HepG2 (cell line): ENCODE measurements at regions not wholly inside any gene's neighbourhood (a gene's known extent, or its start where the extent isn't known, plus 50 kb on each side); places are given as distances from the start of the nearest gene placed in this dataset.

ENCODE experiments used
- ATAC-seq: fragments of 200-7000 bp; cut with Tn5 transposase; 3 replicates; pipeline ENCODE4 v1.9.1; 2020; ENCODE audit warnings: mild to moderate bottlenecking, moderate library complexity
- BruUV-seq: library from RNA; stranded (reverse); fragments of 400-500 nt; replicated peaks from 2 replicates; lab custom pipeline; 2021; lab: Mats Ljungman, UMichigan
- CTCF ChIA-PET: fragments of 300-600 bp; formaldehyde crosslinking; extraction: SDS; loops from one replicate; lab custom pipeline; 2021; ENCODE audit warnings: low total read pairs, inconsistent platforms, low intra/inter-chr PET ratio; lab: Yijun Ruan, JAX
- POLR2A ChIA-PET: fragments of 350-600 bp; sonication (Branson Sonifier 250); formaldehyde crosslinking; loops from one replicate; lab custom pipeline; 2020; ENCODE audit warnings: antibody characterized with exemption, inconsistent platforms; lab: Yijun Ruan, JAX
- DNase-seq: peaks from one replicate; pipeline ENCODE4 v3.0.0-alpha.2; 2015; ENCODE audit warnings: low spot score
- FAIRE-seq: peaks from 3 replicates; lab custom pipeline; 2011; peaks lifted over from hg19 to GRCh38; lab: Jason Lieb, UNC
- H2AFZ ChIP-seq: one replicate; pipeline ENCODE4 v1.6.1; 2011; ENCODE audit warnings: low read length, inconsistent platforms
- H3K27ac ChIP-seq: fragments of 300-600 bp; 3 replicates; pipeline ENCODE4 v1.8.0; 2011; ENCODE audit warnings: mixed run types, mild to moderate bottlenecking, mixed read lengths, low read length, inconsistent platforms; ENCODE audit not compliant: insufficient read depth; ENCODE audit errors: extremely low read length
- H3K27me3 ChIP-seq, 2 experiments: fragments of 200-600 bp in 1 of 2; 2 replicates in 1 of 2; 3 replicates in 1 of 2; pipeline versions ENCODE4 v1.6.0 to v1.8.0; 2011; ENCODE audit warnings: low read length in 2 of 2, mild to moderate bottlenecking in 2 of 2, moderate library complexity in 2 of 2, inconsistent platforms in 1 of 2; ENCODE audit not compliant: insufficient read depth in 2 of 2, control insufficient read depth in 1 of 2
- H3K36me3 ChIP-seq, 2 experiments: fragments of 200-600 bp in 1 of 2; replicated peaks in 1 of 2; 2 replicates in 1 of 2; 3 replicates in 1 of 2; pipeline versions ENCODE4 v1.5.1 to v1.8.0; 2011; ENCODE audit warnings: low read length in 2 of 2, inconsistent platforms in 1 of 2; ENCODE audit not compliant: insufficient read depth in 2 of 2, control insufficient read depth in 1 of 2
- H3K4me1 ChIP-seq: 2 replicates; pipeline ENCODE4 v1.5.1; 2012; ENCODE audit warnings: low read length, inconsistent platforms; ENCODE audit not compliant: insufficient read depth
- H3K4me2 ChIP-seq: 2 replicates; pipeline ENCODE4 v1.6.0; 2011; ENCODE audit warnings: low read depth, low read length, inconsistent platforms
- H3K4me3 ChIP-seq, 3 experiments: fragments of 200-600 bp in 1 of 3; sonication (generic), shearing (Covaris generic) in 1 of 3; replicated peaks in 1 of 3; 2 replicates each; pipeline ENCODE4 v1.5.1; 2011 to 2016; ENCODE audit warnings: low read length in 3 of 3, inconsistent platforms in 2 of 3, low read depth in 2 of 3, mild to moderate bottlenecking in 2 of 3, control low read depth in 1 of 3, mixed read lengths in 1 of 3; ENCODE audit not compliant: insufficient read depth in 1 of 3
- H3K79me2 ChIP-seq: one replicate; pipeline ENCODE4 v1.6.1; 2011; ENCODE audit warnings: low read length, inconsistent platforms; ENCODE audit not compliant: insufficient read depth
- H3K9ac ChIP-seq: 2 replicates; pipeline ENCODE4 v1.6.0; 2011; ENCODE audit warnings: mild to moderate bottlenecking, low read depth, low read length, inconsistent platforms; ENCODE audit not compliant: insufficient read depth
- H3K9me3 ChIP-seq: 2 replicates; pipeline ENCODE4 v1.5.1; 2012; ENCODE audit warnings: mild to moderate bottlenecking, low read length
- H4K20me1 ChIP-seq: 2 replicates; pipeline ENCODE4 v1.6.0; 2011; ENCODE audit warnings: inconsistent platforms, mild to moderate bottlenecking, low read length, moderate library complexity; ENCODE audit not compliant: insufficient read depth
- FOSL2 ChIP-seq: sonication (generic); formaldehyde crosslinking; IDR thresholded peaks from 2 replicates; pipeline ENCODE4 v1.4.0; 2020; ENCODE audit warnings: missing genetic modification reagents
- IKZF4 ChIP-seq: sonication (generic); formaldehyde crosslinking; IDR thresholded peaks from 2 replicates; pipeline ENCODE4 v1.5.1; 2020; ENCODE audit warnings: borderline replicate concordance, mild to moderate bottlenecking, low read depth, missing genetic modification reagents; ENCODE audit errors: not compliant biosample characterization
- MNT ChIP-seq: fragments of 450-650 bp; IDR thresholded peaks from 2 replicates; pipeline ENCODE4 v1.6.1; 2016
- NR2F1 ChIP-seq, 2 experiments: fragments of 450-650 bp in 1 of 2; formaldehyde crosslinking in 1 of 2; IDR thresholded peaks; 2 replicates each; pipeline versions ENCODE4 v1.5.0 to v1.6.1; 2016 to 2020; ENCODE audit warnings: mild to moderate bottlenecking in 1 of 2, missing compliant biosample characterization in 1 of 2, missing genetic modification reagents in 1 of 2, moderate library complexity in 1 of 2
- POGZ ChIP-seq: sonication (generic); formaldehyde crosslinking; IDR thresholded peaks from 2 replicates; pipeline ENCODE4 v1.4.0; 2020; ENCODE audit warnings: mild to moderate bottlenecking, missing genetic modification reagents
- SMARCE1 ChIP-seq: fragments of 450-650 bp; IDR thresholded peaks from 2 replicates; pipeline ENCODE4 v1.6.1; 2017; ENCODE audit warnings: borderline replicate concordance
- SOX5 ChIP-seq: IDR thresholded peaks from 2 replicates; pipeline ENCODE4 v1.6.1; 2016; ENCODE audit warnings: borderline replicate concordance
- THRA ChIP-seq: sonication (generic); formaldehyde crosslinking; IDR thresholded peaks from 2 replicates; pipeline ENCODE4 v1.4.0; 2020; ENCODE audit warnings: missing genetic modification reagents, borderline replicate concordance
- ZBTB7A ChIP-seq: sonication (generic); formaldehyde crosslinking; IDR thresholded peaks from 2 replicates; pipeline ENCODE4 v1.8.0; 2022; ENCODE audit warnings: mild to moderate bottlenecking, missing genetic modification reagents
- ZBTB7B ChIP-seq: sonication (generic); formaldehyde crosslinking; IDR thresholded peaks from 2 replicates; pipeline ENCODE4 v1.4.0; 2020; ENCODE audit warnings: missing genetic modification reagents
- WGBS: methylation state at CpG from one replicate; pipeline ENCODE4 v1.1.6; 2017; ENCODE audit warnings: low lambda C conversion rate; 5-methylcytosine and 5-hydroxymethylcytosine counted together
- in situ Hi-C: cut with HindIII; loops from 2 replicates; pipeline ENCODE4 v1.10.0; 2017; ENCODE audit warnings: low pct_unique_long_range_greater_than_20kb; ENCODE audit not compliant: extremely low pct_ligation_motif_present
- intact Hi-C: fragments of 100-400 bp; cut with micrococcal nuclease; formaldehyde crosslinking; loops from one replicate; pipeline ENCODE4 v1.10.0; 2022; ENCODE audit not compliant: unreplicated experiment

- Histone ChIP-seq H4K20me1 (no peaks in the 10 kb centered on the region), H3K79me2 (no peaks in the 10 kb centered on the region), H3K36me3 (no peaks in the 10 kb centered on the region), H3K27ac (no peak overlapping the region), H3K9ac (no peak overlapping the region), H3K4me2 (no peak overlapping the region), H3K27me3 (no peaks in the 10 kb centered on the region)
- ATAC-seq = no peak
- no TSS peak for BruUV-seq
- intact Hi-C loops = no loop called here
- no peak for TF ChIP-seq FOSL2 (CRISPR knock-in tag)
- no peak for TF ChIP-seq SMARCE1
- no peak for TF ChIP-seq POGZ (CRISPR knock-in tag)
- TF ChIP-seq THRA = no peak
- no peak for TF ChIP-seq NR2F1 (CRISPR knock-in tag; IDR thresholded peaks at IDR 0.05)
- TF ChIP-seq IKZF4 (CRISPR knock-in tag) = no peak
- TF ChIP-seq SOX5 (CRISPR knock-in tag) = no peak
- TF ChIP-seq ZBTB7B = no peak
- TF ChIP-seq, all 625 proteins: peak for 0
- ChIA-PET POLR2A (no interaction called here), CTCF (no interaction called here)
- DNase-seq = no peak
- H2AFZ ChIP-seq = no peak overlapping the region
- H3K4me1 ChIP-seq = no peaks in the 10 kb centered on the region
- no peak for FAIRE-seq
- H3K9me3 ChIP-seq = no peaks in the 10 kb centered on the region
- H3K4me3 ChIP-seq = no peak overlapping the region
- in situ Hi-C loops = no loop called here
Observed at GRCh38 chr6:85041376-85041775, 277.0 kb upstream of the TBX18 start.

GRCh38 chr6:85037221-85037620 is 272.8 kb upstream of the TBX18 start:
- H3K27ac ChIP-seq = no peak overlapping the region
- H3K79me2 ChIP-seq = no peaks in the 10 kb centered on the region
- POLR2A ChIA-PET = no interaction called here
- ATAC-seq (no peak), FAIRE-seq (no peak)
- H2AFZ ChIP-seq = no peak overlapping the region
- H3K4me2 ChIP-seq = no peak overlapping the region
- H3K36me3 ChIP-seq = no peaks in the 10 kb centered on the region
- peaks cover 36% of the 10 kb centered on the region for H3K9me3 ChIP-seq
- H3K27me3 ChIP-seq = no peaks in the 10 kb centered on the region
- 1% methylated on average over 4 of the region's 4 CpGs for WGBS
- no peak overlapping the region for H3K9ac ChIP-seq
- H3K4me3 ChIP-seq = no peak overlapping the region
- intact Hi-C loops (no loop called here), in situ Hi-C loops (no loop called here)
- no peaks in the 10 kb centered on the region for H4K20me1 ChIP-seq
- BruUV-seq = no TSS peak
- H3K4me1 ChIP-seq = no peaks in the 10 kb centered on the region
- TF ChIP-seq ZBTB7A (CRISPR knock-in tag) (no peak), MNT (peak; percentile 95)
- TF ChIP-seq, all 625 proteins: peak for 1
- DNase-seq = no peak
- CTCF ChIA-PET = no interaction called here
